SHP77 treated with DMSO at 0.1 percent for 48 hours (cell line): ENCODE measurements at regions not wholly inside any gene's neighbourhood (a gene's known extent, or its start where the extent isn't known, plus 50 kb on each side); places are given as distances from the start of the nearest gene placed in this dataset.
"Not testable (repeated sequence)": the region's sequence is repeated elsewhere in the genome, so short reads cannot be mapped to it uniquely, and the experiment has no call there.

Experiments
- DNase-seq: peaks from one replicate; lab custom pipeline; 2025; lab: John Stamatoyannopoulos, UW

GRCh38 chr14:87309557-87309956 lies 683.4 kb downstream of the GALC start:
- no peak for DNase-seq

DNA sequence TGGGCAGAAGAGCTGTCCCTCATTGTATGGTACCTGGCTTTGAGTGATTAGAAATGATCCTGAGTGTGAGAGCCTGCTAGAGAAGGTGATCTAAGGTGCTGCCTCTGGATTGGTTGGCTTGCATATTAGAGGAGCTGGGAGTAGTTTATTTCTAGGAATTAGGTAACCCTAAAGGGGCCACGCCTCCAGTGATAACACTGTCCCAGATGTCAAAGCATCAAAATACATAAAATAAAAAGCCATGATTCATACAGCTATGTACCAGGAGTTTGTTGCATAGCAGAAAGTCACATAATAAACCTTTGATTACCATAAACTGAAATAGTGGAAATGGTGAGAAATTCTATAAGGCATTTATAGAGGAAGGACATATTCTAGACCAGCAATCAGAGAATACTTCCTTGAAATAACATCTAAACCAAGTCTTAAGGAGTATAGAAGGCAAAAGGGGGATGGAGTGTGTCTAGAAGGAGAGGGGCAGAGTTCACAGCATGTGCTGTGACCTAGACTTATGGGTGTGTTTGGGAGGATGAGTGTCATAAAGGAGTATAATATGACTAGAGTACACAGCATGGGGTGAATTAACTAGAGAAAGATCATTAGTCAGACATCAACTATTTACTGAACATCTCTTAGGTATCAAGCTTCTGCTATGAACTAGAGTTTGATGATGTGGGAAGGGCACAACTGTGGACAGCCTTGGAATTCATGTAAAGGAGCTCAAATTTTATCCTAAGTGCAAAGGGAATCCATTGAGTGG lies 686.4 kb downstream of the GALC start:
- DNase-seq = no peak

DNA sequence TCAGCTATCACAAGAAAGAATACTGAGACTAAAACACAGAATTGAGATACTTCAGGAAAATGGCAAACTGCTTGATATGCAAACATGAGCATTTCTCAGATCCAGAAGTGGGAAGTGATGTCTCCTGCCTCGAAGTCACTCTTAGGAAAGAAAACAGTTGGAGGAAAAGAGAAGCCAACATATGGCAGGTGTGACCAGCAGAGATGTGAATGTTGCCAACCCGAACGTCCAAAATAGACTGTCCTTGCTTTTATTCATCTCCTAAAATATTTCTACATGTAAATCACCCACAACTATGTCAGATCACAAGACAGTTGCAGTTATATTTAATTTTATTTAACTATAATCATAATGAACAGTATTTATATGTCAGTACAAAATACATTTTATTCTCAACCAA lies 687.6 kb downstream of the GALC start:
- DNase-seq = no peak

DNA sequence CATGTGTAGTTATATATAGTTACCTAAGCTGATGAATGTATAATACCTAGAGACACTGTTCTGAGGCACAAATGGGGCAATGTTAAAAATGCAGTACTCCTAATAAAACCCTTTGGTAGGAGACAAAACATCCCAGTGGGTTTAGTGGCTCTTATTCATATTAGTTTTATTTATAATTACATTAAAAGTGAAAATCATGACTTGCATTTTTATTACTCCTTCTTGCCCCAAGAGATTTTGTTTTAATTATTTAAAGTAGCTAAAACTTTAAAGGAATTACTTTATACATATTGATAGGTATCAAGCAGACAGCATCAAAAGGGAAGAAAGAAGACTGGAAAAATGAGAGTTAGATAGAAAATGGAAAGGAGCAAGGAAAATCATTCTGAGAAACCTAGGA lies 688.6 kb downstream of the GALC start:
- DNase-seq = no peak

GRCh38 chr14:87286826-87287225 lies 706.2 kb downstream of the GALC start:
- no peak for DNase-seq

DNA sequence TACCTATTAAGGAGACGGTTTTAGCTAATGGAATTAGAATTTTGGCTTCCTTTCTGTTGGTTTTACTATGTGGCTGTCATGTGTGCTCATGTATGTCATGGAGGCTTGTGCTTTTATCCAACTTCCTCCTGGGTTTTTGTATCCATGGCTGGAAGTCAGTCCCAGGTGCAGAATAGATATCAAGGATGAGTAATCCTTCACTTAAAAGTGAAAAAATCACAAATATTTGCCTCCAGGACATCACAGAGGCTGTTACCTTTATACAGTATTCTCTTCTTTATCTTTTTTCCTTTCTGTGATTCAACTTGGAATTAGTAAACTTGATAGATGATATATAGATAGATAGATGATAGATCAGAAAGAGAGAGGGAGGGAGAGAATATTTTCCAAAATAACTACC lies 706.8 kb downstream of the GALC start:
- DNase-seq = no peak

GRCh38 chr14:87285506-87285905 lies 707.5 kb downstream of the GALC start:
- DNase-seq = no peak

GRCh38 chr14:87283547-87283946 lies 709.4 kb downstream of the GALC start:
- no peak for DNase-seq

DNA sequence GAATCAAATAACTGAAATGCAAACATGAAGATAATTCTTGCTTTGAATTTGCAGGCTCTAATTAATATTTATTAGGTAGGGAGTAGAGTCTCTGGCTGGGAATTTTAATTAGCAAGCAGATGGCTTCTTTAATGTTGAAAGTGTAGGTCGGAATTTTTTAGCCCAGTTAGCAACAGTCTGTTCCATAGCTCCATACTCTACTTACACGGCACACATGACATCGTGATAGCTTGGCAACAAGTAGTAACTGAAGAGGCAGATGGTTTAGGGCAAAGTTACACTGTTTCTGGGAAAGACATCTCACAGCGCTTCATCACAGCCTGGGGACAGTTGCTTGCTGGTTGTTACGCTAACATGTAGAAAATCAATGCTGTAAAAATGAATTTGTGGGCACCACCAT lies 710.7 kb downstream of the GALC start:
- DNase-seq = no peak

DNA sequence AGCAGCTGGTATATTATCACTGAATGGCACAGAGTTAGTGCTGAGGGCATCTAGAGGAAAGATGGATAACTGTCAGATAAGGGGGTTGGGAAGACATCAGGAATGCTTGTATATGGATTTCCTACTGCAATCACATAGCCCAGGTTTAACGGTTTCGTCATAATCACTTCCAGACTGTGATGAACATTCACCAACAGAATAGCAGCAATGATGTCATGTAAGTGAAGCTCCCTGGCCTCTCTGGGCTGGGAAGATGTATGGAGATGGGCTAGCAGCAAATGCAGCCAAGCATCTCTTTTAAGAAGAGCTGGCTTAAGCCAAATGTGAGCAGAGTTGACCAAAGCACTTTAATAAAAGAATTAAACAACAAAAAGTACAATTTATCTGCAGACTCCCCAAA lies 714.6 kb downstream of the GALC start:
- no peak for DNase-seq

DNA sequence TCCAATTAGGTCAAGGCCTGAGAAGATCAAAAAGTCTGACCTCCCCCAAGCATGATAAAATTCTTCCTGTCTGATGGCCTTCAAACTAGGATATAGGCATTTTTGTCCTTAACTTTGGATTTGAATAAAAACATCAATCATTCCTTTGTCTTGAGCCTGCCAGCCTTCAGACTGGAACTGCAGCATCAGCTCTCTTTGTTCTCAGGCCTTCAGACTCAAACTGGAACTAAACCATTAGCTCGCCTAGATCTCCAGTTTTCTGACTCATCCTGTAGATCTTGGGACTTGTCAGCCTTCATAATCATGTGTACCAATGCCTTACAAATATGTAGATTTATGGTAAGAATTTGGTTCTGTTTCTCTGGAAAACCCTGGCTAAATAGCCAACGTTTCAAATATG lies 721.7 kb downstream of the GALC start:
- no peak for DNase-seq

DNA sequence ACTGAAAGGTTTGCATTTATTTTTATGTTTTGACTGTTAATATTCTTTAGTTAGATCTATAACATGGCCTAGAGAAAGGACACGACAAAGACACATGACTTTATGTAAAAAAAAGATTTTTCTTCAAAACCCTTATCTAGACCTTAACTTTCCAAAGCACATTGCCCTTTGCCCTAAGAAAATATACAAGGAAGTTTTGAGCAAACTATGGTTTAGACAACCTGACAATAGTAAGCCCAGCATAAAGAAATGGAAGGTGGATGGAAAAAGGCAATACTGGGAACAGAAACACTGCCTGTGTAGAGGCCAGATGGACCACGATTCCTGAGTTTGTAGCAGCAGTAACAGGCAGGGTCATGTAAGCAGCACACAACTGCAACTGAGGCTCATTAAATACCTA lies 724.0 kb downstream of the GALC start:
- no peak for DNase-seq

GRCh38 chr14:87264796-87265195 lies 728.2 kb downstream of the GALC start:
- no peak for DNase-seq

DNA sequence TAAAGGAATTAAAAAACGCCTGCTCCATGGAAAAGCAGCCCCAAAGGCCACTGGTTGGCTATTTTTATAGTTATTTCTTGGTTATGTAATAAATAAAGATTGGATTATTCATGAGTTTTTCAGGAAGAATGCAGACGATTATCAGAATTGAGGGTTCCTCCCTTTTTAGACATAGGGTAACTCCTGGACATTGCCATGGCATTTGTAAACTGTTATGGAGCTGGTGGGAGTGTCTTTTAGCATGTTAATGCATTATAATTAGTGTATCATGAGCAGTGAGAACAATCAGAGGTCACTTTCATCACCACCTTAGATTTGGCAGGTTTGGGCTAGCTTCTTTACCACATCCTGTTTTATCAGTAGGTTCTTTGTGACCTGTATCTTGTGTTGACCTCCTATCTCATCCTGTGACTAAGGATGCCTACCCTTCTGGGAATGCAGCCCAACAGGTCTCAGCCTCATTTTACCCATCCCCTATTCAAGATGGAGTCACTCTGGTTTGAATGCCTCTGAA lies 728.7 kb downstream of the GALC start:
- no peak for DNase-seq

DNA sequence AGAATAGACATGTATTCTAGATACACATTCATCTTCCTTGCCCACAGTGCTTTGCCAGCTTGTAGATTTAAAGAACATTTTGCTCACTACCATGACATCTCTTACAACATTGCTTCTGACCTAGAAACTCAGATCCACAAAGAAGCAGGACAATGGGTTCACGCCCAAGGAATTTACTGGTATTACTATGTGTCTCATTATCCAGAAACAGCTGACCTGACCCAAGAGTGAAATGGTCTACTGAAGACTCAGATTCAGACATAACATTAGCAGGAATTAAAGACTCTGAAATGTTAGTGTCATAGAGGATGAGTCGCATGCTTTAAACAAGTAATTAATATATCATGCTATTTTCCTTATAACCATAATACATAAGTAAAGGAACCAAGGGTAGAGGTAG lies 731.4 kb downstream of the GALC start:
- no peak for DNase-seq

- no peak for DNase-seq
Measured at GRCh38 chr14:87260460-87260859, 732.5 kb downstream of the GALC start.

- no peak for DNase-seq
Measured at GRCh38 chr14:87257421-87257820, 735.6 kb downstream of the GALC start.

DNA sequence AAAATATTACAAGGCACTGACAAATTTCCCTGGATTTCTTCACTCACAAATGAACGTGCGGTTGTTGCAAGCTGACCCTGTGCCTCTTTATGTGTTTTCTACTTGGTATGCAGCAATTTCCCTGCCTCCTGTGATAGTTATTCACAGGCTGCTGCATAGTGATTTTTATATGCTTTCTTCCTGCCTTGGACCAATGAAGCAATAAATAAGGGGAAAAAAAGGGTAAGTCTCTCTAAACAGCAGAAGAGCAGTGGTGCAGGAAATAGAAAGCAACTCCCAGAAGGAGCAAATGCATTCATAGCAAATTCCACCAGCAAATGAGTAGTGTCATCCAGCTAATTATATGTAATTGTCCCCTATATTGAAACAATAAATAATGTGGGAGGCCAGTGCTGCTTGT lies 737.9 kb downstream of the GALC start:
- DNase-seq = no peak

- no peak for DNase-seq
Measured at GRCh38 chr14:87254331-87254874, 738.6 kb downstream of the GALC start.

DNA sequence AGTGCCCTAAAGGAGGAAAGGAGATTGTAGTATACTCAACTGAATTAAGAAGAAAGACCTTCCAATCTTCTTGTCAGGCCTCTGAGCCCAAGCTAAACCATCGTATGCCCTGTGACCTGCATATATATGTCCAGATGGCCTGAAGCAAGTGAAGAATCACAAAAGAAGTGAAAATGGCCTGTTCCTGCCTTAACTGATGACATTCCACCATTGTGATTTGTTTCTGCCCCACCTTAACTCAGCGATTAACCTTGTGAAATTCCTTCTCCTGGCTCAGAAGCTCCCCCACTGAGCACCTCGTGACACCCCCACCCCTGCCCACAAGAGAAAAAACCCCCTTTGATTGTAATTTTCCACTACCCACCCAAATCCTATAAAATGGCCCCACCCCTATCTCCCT lies 739.2 kb downstream of the GALC start:
- not testable (repeated sequence) for DNase-seq

GRCh38 chr14:87252103-87252502 lies 740.9 kb downstream of the GALC start:
- DNase-seq = no peak

GRCh38 chr14:87251011-87251410 lies 742.0 kb downstream of the GALC start:
- no peak for DNase-seq

DNA sequence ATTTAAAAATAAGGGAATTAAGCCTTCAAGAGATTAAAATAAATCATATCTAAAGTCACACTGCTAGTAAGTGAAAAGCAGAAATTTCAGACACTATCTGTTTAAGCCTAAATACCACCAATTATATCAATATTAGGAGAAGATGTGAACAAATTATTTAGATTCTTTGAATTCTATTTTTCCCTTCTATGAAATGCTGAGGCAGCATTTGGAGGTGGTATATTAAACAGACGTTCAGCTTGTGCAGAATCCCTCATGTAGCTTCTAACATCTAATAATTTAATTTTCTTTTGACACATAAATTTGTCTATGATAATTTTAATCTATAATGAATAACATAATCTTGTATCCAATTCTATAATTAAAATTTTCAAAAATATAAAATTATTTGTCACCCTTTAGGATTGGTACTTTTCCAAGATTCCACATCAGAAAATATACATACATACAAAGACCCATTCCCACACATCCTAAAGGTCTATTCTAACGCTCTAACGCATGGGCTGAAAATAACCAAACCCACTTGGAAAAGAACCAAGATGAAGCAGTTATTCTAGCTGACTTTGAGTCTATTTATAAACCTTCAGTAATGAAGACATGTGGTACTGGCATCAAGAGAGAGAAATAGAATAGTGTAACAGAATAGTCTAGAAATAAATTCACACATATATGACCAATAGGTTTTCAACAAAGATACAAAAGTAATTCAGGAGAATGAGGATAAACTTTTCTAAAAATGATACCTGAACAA lies 751.8 kb downstream of the GALC start:
- no peak for DNase-seq
